GM12878 (cell line): ENCODE measurements at regions not wholly inside any gene's neighbourhood (a gene's known extent, or its start where the extent isn't known, plus 50 kb on each side); places are given as distances from the start of the nearest gene placed in this dataset.

Experiments used
- ATAC-seq: fragments of 200-7000 bp; cut with Tn5 transposase; 3 replicates; pipeline ENCODE4 v1.9.1; 2020; ENCODE audit warnings: mild to moderate bottlenecking, moderate library complexity
- BruUV-seq: library from RNA; stranded (reverse); fragments of 400-500 nt; replicated peaks from 2 replicates; lab custom pipeline; 2021; lab: Mats Ljungman, UMichigan
- CTCF ChIA-PET: fragments of 300-600 bp; sonication (Branson Sonifier 250); formaldehyde crosslinking; extraction: SDS; loops from one replicate; lab custom pipeline; 2021; ENCODE audit warnings: inconsistent platforms; lab: Yijun Ruan, JAX
- POLR2A ChIA-PET: fragments of 350-600 bp; formaldehyde crosslinking; extraction: SDS; loops from one replicate; lab custom pipeline; 2021; ENCODE audit warnings: inconsistent platforms; lab: Charles Lee
- RAD21 ChIA-PET: fragments of 300-600 bp; sonication (Branson Sonifier 250); formaldehyde crosslinking; loops from one replicate; lab custom pipeline; 2023; ENCODE audit warnings: antibody characterized with exemption; ENCODE audit not compliant: unreplicated experiment; lab: Charles Lee
- SMC1A ChIA-PET: fragments of 300-600 bp; sonication (Branson Sonifier 250); formaldehyde crosslinking; loops from one replicate; lab custom pipeline; 2023; ENCODE audit not compliant: unreplicated experiment, uncharacterized antibody; lab: Charles Lee
- DNase-seq: peaks from one replicate; pipeline ENCODE4 v3.0.0-alpha.2; 2011; ENCODE audit warnings: low read depth, low spot score
- FAIRE-seq: peaks from 3 replicates; lab custom pipeline; 2011; peaks lifted over from hg19 to GRCh38; lab: Jason Lieb, UNC
- H2AFZ ChIP-seq: 2 replicates; pipeline ENCODE4 v1.6.0; 2011; ENCODE audit warnings: low read depth, low read length, control low read depth; ENCODE audit not compliant: control insufficient read depth
- H3K27ac ChIP-seq: 2 replicates; pipeline ENCODE4 v1.5.1; 2011; ENCODE audit warnings: control low read depth; ENCODE audit not compliant: control insufficient read depth, insufficient read depth
- H3K27me3 ChIP-seq, 2 experiments: replicated peaks in 1 of 2; 2 replicates each; pipeline versions ENCODE4 v1.6.0 to v1.6.1; 2011; ENCODE audit warnings: low read length in 1 of 2; ENCODE audit not compliant: control insufficient read depth in 2 of 2, insufficient read depth in 2 of 2
- H3K36me3 ChIP-seq, 2 experiments: 2 replicates each; pipeline ENCODE4 v1.5.1; 2011; ENCODE audit warnings: low read length in 1 of 2; ENCODE audit not compliant: control insufficient read depth in 2 of 2, insufficient read depth in 2 of 2
- H3K4me1 ChIP-seq: 2 replicates; pipeline ENCODE4 v1.6.1; 2011; ENCODE audit warnings: mild to moderate bottlenecking, low read length, moderate library complexity, mixed read lengths; ENCODE audit not compliant: control insufficient read depth, insufficient read depth
- H3K4me2 ChIP-seq: 2 replicates; pipeline ENCODE4 v1.6.0; 2011; ENCODE audit warnings: control low read depth; ENCODE audit not compliant: control insufficient read depth, insufficient read depth
- H3K4me3 ChIP-seq: fragments of 200-600 bp; sonication (generic); 2 replicates; pipeline ENCODE4 v1.5.1; 2016
- H3K79me2 ChIP-seq: 2 replicates; pipeline ENCODE4 v1.6.0; 2011; ENCODE audit warnings: low read length; ENCODE audit not compliant: control insufficient read depth, insufficient read depth
- H3K9ac ChIP-seq: 2 replicates; pipeline ENCODE4 v1.8.0; 2011; ENCODE audit warnings: low read length, control low read depth, mixed read lengths; ENCODE audit not compliant: control insufficient read depth, insufficient read depth
- H3K9me3 ChIP-seq: replicated peaks from 3 replicates; pipeline ENCODE4 v1.5.1; 2011; ENCODE audit warnings: mild to moderate bottlenecking, low read length; ENCODE audit not compliant: control insufficient read depth, insufficient read depth
- H4K20me1 ChIP-seq: 2 replicates; pipeline ENCODE4 v1.6.0; 2011; ENCODE audit not compliant: control insufficient read depth, insufficient read depth
- BACH1 ChIP-seq: fragments of 450-650 bp; IDR thresholded peaks from 2 replicates; pipeline ENCODE4 v1.6.1; 2017; ENCODE audit warnings: mild to moderate bottlenecking, borderline replicate concordance
- CBX3 ChIP-seq: fragments of 200-600 bp; sonication (generic); IDR thresholded peaks from 2 replicates; pipeline ENCODE4 v1.6.1; 2016; ENCODE audit warnings: low read depth, borderline replicate concordance
- CBX5 ChIP-seq: sonication (generic); IDR thresholded peaks from 2 replicates; pipeline ENCODE4 v1.6.1; 2016; ENCODE audit warnings: low read depth, moderate library complexity, mild to moderate bottlenecking, inconsistent platforms
- DPF2 ChIP-seq: fragments of 450-650 bp; IDR thresholded peaks from 2 replicates; pipeline ENCODE4 v1.6.1; 2017; ENCODE audit warnings: mild to moderate bottlenecking
- E4F1 ChIP-seq: fragments of 450-650 bp; IDR thresholded peaks from 2 replicates; pipeline ENCODE4 v1.6.1; 2018; ENCODE audit warnings: borderline replicate concordance, mild to moderate bottlenecking; ENCODE audit not compliant: partially characterized antibody
- ELK1 ChIP-seq: IDR thresholded peaks from 2 replicates; pipeline ENCODE4 v1.6.1; 2012; ENCODE audit warnings: low read depth, low read length, improper control_type of control experiment
- RELA ChIP-seq: fragments of 450-650 bp; IDR thresholded peaks from 2 replicates; pipeline ENCODE4 v1.8.0; 2014; ENCODE audit warnings: borderline replicate concordance; ENCODE audit not compliant: partially characterized antibody
- SIN3A ChIP-seq: IDR thresholded peaks from 2 replicates; pipeline ENCODE4 v1.6.1; 2012; ENCODE audit warnings: low read depth, low read length, improper control_type of control experiment
- SPI1 ChIP-seq: IDR thresholded peaks from 2 replicates; pipeline ENCODE4 v1.6.1; 2011; ENCODE audit warnings: low read depth, mild to moderate bottlenecking, low read length, moderate library complexity, borderline replicate concordance; ENCODE audit not compliant: insufficient read depth
- ZBTB11 ChIP-seq: fragments of 450-650 bp; formaldehyde crosslinking; IDR thresholded peaks from 2 replicates; pipeline ENCODE4 v1.5.0; 2022; ENCODE audit warnings: mild to moderate bottlenecking, missing genetic modification characterization
- ZSCAN29 ChIP-seq: fragments of 450-650 bp; IDR thresholded peaks from 2 replicates; pipeline ENCODE4 v1.6.1; 2017; ENCODE audit warnings: mild to moderate bottlenecking, moderate library complexity
- WGBS: methylation state at CpG from one replicate; pipeline ENCODE4 v1.1.6; 2016; ENCODE audit warnings: low lambda C conversion rate; ENCODE audit not compliant: insufficient replicate concordance, insufficient coverage; ENCODE audit errors: missing lambda C conversion rate; 5-methylcytosine and 5-hydroxymethylcytosine counted together
- in situ Hi-C: fragments of 300-500 bp; cut with MboI; formaldehyde crosslinking; loops from 9 replicates; pipeline ENCODE4 v1.14.3; 2018; ENCODE audit warnings: mixed read lengths
- intact Hi-C: fragments of 100-400 bp; cut with micrococcal nuclease; formaldehyde crosslinking; loops from one replicate; pipeline ENCODE4 v1.14.2; 2022; ENCODE audit not compliant: unreplicated experiment

- no peaks in the 10 kb centered on the region for H3K36me3 ChIP-seq
- RAD21 ChIA-PET = no interaction called here
- BruUV-seq = no TSS peak
- H4K20me1 ChIP-seq = no peaks in the 10 kb centered on the region
- H3K4me1 ChIP-seq = no peaks in the 10 kb centered on the region
- no peak overlapping the region for H3K4me2 ChIP-seq
- FAIRE-seq (no peak), ATAC-seq (no peak), DNase-seq (no peak)
- no peak overlapping the region for H3K9ac ChIP-seq
- H3K27me3 ChIP-seq = no peaks in the 10 kb centered on the region
- H3K79me2 ChIP-seq = no peaks in the 10 kb centered on the region
- no peak overlapping the region for H3K4me3 ChIP-seq
- intact Hi-C loops = no loop called here
- in situ Hi-C loops = no loop called here
- POLR2A ChIA-PET = no interaction called here
- CTCF ChIA-PET = no interaction called here
- SMC1A ChIA-PET = interaction anchor here (1.3 kb wide), 1 partner anchor 27 kb away, joined by 4 read pairs; no protein-coding TSS in a partner anchor
- H2AFZ ChIP-seq = no peak overlapping the region
- TF ChIP-seq SIN3A (no peak), ZSCAN29 (no peak), ELK1 (no peak), CBX3 (no peak), ZBTB11 (no peak), SPI1 (no peak), RELA (no peak), E4F1 (no peak), DPF2 (no peak), CBX5 (no peak), BACH1 (no peak)
- H3K27ac ChIP-seq = no peak overlapping the region
- 0% methylated on average over 1 of the region's 1 CpG for WGBS
- H3K9me3 ChIP-seq = no peaks in the 10 kb centered on the region
Measured at GRCh38 chr2:198544461-198544860, 740.1 kb downstream of the PLCL1 start.
